ENCODE measurements at regions not wholly inside any gene's neighbourhood (a gene's known extent, or its start where the extent isn't known, plus 50 kb on each side); places are given as distances from the start of the nearest gene placed in this dataset.

DNA sequence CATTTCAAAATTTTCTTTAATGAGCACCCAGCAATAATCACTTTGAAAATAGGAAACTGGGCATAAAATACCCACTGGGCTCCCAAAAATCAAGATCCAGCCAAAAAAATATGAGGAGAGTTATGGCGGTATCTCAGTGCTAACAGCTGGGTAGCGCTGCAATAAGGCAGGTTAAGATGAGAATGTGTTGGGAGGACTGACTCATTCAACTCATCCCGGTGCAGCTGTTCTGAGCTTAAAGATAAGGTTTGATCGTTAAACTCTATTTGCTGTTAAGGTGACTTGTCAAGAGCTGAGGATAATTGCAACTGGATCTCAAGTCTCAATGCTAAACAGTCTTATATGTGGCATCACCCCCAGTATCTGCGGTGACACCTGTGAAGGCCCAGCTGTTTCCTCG, 507.7 kb downstream of the EPM2A start:
- TF ChIP-seq, protein P1, sequence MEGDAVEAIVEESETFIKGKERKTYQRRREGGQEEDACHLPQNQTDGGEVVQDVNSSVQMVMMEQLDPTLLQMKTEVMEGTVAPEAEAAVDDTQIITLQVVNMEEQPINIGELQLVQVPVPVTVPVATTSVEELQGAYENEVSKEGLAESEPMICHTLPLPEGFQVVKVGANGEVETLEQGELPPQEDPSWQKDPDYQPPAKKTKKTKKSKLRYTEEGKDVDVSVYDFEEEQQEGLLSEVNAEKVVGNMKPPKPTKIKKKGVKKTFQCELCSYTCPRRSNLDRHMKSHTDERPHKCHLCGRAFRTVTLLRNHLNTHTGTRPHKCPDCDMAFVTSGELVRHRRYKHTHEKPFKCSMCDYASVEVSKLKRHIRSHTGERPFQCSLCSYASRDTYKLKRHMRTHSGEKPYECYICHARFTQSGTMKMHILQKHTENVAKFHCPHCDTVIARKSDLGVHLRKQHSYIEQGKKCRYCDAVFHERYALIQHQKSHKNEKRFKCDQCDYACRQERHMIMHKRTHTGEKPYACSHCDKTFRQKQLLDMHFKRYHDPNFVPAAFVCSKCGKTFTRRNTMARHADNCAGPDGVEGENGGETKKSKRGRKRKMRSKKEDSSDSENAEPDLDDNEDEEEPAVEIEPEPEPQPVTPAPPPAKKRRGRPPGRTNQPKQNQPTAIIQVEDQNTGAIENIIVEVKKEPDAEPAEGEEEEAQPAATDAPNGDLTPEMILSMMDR (IDR thresholded peaks at IDR 0.05), result no peak
- intact Hi-C loops (cut with micrococcal nuclease), result no loop called here
- Mint-ChIP-seq H3K9me3 (no peaks in the 10 kb centered on the region), H3K36me3 (ENCODE audit: low read depth) (no peaks in the 10 kb centered on the region), H3K27ac (no peak overlapping the region), H3K4me1 (no peaks in the 10 kb centered on the region), H3K4me3 (no peak overlapping the region), H3K27me3 (peaks cover 3% of the 10 kb centered on the region)
- no peak for DNase-seq
- ChIA-PET POLR2A (no interaction called here), CTCF (no interaction called here)
- no peak for ATAC-seq (ENCODE audit: low read depth)

DNA sequence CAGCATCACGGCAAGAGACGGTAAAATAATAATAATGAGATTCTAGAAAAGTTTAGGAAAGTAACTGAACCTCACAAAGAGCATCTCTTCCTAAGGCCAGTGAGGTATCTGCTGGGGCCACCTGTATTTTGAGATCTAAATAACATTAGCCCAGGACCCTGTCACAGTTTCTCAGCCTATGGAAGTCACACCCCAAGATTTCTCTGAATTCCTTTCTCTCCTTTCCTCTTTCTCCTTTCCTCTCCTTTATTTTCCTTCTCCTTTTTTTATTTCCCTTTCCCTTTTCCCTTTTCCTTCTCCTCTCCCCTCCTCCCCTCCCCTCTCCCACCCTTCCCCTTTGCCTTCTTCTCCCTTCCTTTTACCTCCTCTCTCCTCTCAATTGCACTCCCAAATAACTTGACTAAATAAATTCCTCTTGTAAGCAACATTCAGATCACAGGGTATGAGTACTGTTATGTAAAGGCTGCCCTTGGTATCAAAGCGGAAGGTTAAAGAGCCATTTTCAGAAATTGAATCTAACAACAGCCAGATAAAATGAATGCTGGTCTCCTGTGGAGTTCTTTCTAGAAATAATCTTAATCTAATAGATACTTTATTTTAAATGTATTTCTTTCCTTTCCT, 506.2 kb downstream of the EPM2A start:
- ChIA-PET CTCF (no interaction called here), POLR2A (no interaction called here)
- Mint-ChIP-seq H3K36me3 (ENCODE audit: low read depth) (no peaks in the 10 kb centered on the region), H3K27ac (no peak overlapping the region), H3K4me1 (no peaks in the 10 kb centered on the region), H3K27me3 (peaks cover 3% of the 10 kb centered on the region), H3K9me3 (peaks cover 4% of the 10 kb centered on the region), H3K4me3 (no peak overlapping the region)
- TF ChIP-seq, protein P1 (IDR thresholded peaks at IDR 0.05), result no peak
- DNase-seq, result no peak
- intact Hi-C loops (cut with micrococcal nuclease), result no loop called here
- ATAC-seq (ENCODE audit: low read depth), result no peak

DNA sequence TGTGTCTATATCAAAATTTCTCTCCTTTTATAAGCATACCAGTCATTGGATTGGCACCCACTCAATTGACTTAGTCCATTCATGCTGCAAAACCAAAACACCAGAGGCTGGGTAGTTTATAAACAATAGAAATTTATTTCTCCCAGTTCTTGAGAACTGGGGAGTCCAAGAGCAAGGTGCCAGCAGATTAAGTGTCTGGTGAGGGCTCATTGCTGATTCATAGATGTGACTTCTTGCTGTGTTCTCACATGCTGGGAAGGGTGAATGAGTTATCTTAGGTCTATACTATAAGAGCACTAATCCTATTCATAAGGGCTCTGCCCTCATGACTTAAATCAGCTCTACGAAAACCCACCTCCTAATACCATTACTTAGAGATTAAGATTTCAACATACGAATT, 501.4 kb downstream of the EPM2A start:
- H3K27ac Mint-ChIP-seq, result no peak overlapping the region
- TF ChIP-seq, protein P1 (IDR thresholded peaks at IDR 0.05), result no peak
- intact Hi-C loops (cut with micrococcal nuclease), result no loop called here
- H3K36me3 Mint-ChIP-seq (ENCODE audit: low read depth), result no peaks in the 10 kb centered on the region
- ChIA-PET POLR2A (interaction anchor here (0.6 kb wide), 1 partner anchor 1754 kb away, joined by 4 read pairs; no protein-coding TSS in a partner anchor), CTCF (no interaction called here)
- H3K27me3 Mint-ChIP-seq, result peaks cover 3% of the 10 kb centered on the region
- no peak for ATAC-seq (ENCODE audit: low read depth)
- H3K9me3 Mint-ChIP-seq, result peaks cover 4% of the 10 kb centered on the region
- no peak for DNase-seq
- no peak overlapping the region for H3K4me3 Mint-ChIP-seq
- no peaks in the 10 kb centered on the region for H3K4me1 Mint-ChIP-seq

DNA sequence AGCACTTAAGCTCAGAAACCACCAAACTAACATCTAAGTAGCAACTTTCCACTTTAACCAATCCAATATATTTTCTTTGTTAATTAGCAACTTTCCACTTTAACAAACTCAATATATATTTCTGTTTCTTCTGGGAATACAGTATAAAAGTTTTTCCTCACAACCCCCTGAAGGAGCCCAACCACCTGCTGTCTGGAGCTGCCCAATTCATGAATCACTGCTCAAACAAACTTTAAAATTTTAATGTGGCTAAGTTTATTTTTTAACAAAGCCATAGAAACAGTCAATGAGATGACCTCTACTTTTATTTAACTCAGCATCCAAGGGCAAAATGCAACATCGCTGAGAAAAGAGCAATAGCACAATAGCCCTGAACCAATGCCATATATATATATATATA, 500.1 kb downstream of the EPM2A start:
- no peaks in the 10 kb centered on the region for H3K4me1 Mint-ChIP-seq
- POLR2A ChIA-PET, result no interaction called here
- H3K27me3 Mint-ChIP-seq, result peaks cover 3% of the 10 kb centered on the region
- CTCF ChIA-PET, result no interaction called here
- H3K36me3 Mint-ChIP-seq (ENCODE audit: low read depth), result no peaks in the 10 kb centered on the region
- ATAC-seq (ENCODE audit: low read depth) (no peak), DNase-seq (no peak)
- no peak overlapping the region for H3K27ac Mint-ChIP-seq
- H3K4me3 Mint-ChIP-seq, result no peak overlapping the region
- peaks cover 4% of the 10 kb centered on the region for H3K9me3 Mint-ChIP-seq
- intact Hi-C loops (cut with micrococcal nuclease), result no loop called here
- TF ChIP-seq, protein P1 (IDR thresholded peaks at IDR 0.05), result no peak

DNA sequence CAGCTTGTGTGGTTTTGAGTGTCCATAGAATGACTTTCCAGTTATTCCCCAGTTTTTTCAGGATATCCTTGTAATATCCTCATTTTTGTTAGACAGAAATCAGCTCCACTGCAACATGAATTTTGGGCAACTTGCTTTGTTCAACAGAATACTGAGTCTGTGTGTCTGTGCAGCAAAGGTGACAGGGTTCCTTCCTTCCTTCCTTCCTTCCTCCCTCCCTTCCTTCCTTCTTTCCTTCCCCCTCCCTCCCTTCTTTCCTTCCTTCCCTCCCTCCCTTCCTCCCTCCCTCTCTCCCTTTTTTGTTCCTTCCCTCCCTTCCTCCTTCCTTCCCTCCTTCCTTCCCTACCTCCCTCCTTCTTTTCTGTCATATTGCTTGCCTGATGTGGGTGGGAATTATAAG, 496.5 kb downstream of the EPM2A start:
- H3K27me3 Mint-ChIP-seq, result peaks cover 4% of the 10 kb centered on the region
- H3K9me3 Mint-ChIP-seq, result no peaks in the 10 kb centered on the region
- no peaks in the 10 kb centered on the region for H3K4me1 Mint-ChIP-seq
- POLR2A ChIA-PET, result no interaction called here
- CTCF ChIA-PET, result no interaction called here
- intact Hi-C loops (cut with micrococcal nuclease), result no loop called here
- DNase-seq (no peak), ATAC-seq (ENCODE audit: low read depth) (no peak)
- H3K27ac Mint-ChIP-seq, result no peak overlapping the region
- TF ChIP-seq, protein P1 (IDR thresholded peaks at IDR 0.05), result no peak
- no peaks in the 10 kb centered on the region for H3K36me3 Mint-ChIP-seq (ENCODE audit: low read depth)
- no peak overlapping the region for H3K4me3 Mint-ChIP-seq
